GM21529 (cell line): ENCODE measurements at regions not wholly inside any gene's neighbourhood (a gene's known extent, or its start where the extent isn't known, plus 50 kb on each side); places are given as distances from the start of the nearest gene placed in this dataset.

Experiments used
- ATAC-seq: cut with Tn5 transposase; IDR thresholded peaks from one replicate; pipeline ENCODE4 v1.9.1; 2021; ENCODE audit not compliant: unreplicated experiment

GRCh38 chr18:45298986-45299385 is 316.3 kb upstream of the SLC14A2 start:
- ATAC-seq, result no peak

- no peak for ATAC-seq
Observed at GRCh38 chr18:45303026-45303425, 312.2 kb upstream of the SLC14A2 start.

DNA sequence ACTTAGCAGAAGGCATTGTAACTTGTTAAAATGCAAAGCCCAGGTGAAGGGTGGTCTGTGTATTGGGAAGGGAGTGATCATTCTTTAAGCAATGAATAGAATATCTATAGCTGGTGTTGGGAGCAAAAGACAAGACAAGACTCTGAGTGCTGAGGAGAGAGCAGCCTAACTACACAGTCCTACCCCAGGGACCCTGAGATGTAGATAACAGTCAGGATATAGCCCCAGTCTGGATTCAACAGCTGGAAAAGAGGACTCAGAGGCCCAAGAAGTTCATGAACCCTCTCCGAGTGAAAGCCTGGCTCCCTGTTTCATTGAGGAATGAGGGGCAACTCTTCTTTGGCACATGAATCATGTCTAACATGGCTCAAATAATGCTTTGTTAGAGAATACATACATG is 310.7 kb upstream of the SLC14A2 start:
- ATAC-seq, result no peak

DNA sequence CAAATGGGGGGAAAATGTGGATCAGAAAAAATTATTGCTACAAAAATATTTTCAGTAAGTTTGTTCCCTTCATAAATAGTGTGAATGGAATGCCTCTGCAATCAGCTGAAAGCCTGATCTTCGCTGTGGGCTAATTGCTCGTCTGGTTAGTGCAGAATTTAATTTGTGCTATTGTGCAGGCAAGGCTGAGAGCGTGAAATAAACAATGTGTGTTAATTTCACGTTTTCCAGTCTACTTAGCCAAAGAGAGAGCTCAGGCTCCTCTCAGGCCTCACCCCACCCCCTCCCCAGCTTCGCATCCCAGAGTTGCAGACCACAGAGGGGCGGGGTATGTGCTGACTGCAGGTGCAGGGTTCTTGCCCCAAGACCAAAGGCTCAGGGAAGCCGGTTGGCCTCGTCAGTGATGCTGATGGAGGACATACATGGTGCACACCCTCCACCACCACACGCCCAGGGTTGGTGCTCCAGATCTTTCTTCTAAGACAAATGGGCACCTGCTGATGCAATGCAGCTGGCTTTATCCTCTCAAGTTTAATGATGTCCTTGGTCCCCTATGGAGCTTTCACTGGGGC is 302.6 kb upstream of the SLC14A2 start:
- no peak for ATAC-seq

DNA sequence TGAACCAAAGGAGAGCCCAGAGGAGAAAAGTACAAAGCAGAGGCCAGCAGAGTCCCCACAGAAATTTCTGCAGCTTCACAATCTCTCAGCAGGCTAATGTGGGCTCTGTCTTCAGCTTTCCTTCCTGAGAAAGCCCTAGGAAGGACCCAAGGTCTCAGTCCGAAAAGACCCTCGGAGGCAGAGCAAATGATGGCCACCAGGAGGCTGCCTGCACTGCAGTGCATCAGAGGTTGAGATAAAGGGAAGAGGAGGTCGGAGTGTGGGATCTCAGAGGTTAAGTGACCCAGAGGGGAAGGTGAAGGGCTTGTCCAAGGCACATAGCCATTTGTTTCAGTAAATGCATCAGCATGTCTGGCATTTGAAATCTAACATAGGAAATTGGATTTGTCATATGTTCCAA is 299.1 kb upstream of the SLC14A2 start:
- no peak for ATAC-seq

DNA sequence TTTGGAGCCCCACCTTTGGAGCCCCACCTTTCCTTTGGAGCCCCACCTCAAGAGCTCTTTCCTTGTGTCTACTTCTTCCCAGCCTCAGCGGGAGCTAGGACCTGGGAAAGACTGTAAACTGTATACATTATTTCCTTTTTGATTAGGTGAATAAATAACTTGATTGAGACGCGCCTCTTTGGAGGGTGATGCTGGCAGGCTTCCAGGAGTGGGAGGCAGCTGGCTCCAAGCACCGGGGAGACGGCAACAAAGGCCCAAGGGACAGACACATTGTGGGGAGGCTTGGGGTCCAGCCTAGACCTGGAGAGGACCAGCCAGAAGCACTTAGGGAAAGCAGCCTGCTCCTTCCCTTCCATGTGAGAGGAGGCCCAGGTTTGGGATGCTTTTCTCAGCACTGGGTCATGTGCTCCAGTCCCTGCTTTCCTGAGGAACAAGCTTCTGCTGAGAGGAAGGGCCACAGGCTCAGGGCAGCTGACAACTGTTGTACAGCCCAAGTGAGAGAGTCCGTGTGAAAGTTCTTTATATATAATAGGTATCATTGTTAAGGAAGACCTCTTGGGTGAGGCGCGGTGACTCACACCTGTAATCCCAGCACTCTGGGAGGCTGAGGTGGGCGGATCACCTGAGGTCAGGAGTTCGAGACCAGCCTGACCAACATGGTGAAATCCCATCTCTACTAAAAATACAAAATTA is 297.2 kb upstream of the SLC14A2 start:
- no peak for ATAC-seq

- no peak for ATAC-seq
Observed at GRCh38 chr18:45320724-45321123, 294.6 kb upstream of the SLC14A2 start.

- ATAC-seq, result no peak
Observed at GRCh38 chr18:45321520-45321919, 293.8 kb upstream of the SLC14A2 start.

GRCh38 chr18:45322343-45322742 is 292.9 kb upstream of the SLC14A2 start:
- ATAC-seq, result no peak

GRCh38 chr18:45324101-45324494 is 291.2 kb upstream of the SLC14A2 start:
- ATAC-seq, result no peak

- ATAC-seq, result no peak
Observed at GRCh38 chr18:45324495-45325113, 290.7 kb upstream of the SLC14A2 start.

DNA sequence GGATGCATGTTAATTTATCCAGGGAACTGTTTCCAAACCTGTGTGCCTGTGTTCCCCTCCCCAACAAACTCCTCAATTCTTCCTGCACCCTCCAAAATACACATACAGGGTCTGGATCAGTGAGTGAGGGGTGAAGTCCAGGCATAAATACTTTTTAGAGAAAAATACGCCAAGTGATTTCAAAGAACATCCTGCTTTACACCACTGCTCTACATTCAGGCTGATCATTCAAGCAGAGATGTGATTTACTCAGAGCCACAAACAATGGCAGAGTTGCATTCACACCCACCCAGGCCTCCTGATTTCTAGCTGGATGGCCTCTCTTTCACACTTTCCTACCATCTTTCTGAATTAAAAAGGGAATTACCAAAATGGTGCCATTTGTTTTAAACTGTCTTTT is 289.5 kb upstream of the SLC14A2 start:
- no peak for ATAC-seq

- no peak for ATAC-seq
Observed at GRCh38 chr18:45326505-45326904, 288.8 kb upstream of the SLC14A2 start.

GRCh38 chr18:45328296-45328695 is 287.0 kb upstream of the SLC14A2 start:
- ATAC-seq, result no peak

- no peak for ATAC-seq
Observed at GRCh38 chr18:45328811-45329210, 286.5 kb upstream of the SLC14A2 start.

DNA sequence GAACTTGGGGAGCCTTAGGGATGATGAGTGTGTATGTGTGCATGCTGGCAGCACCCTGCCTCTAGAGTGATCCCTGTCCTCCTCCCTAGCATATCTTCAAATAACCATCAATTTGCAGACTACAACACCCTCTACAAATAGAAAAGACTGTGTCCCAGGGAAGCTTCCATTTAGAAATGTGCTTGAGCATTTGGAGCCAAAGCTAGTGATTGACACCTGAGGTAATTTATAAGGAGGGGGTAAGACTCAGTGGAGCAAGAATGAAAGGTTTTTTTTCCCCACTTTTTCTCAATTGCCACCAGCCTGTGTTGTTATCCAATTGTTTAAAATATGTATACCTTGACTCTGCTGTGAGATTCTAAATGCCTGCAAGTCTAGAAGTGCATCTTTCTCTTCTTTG is 286.0 kb upstream of the SLC14A2 start:
- no peak for ATAC-seq

- ATAC-seq, result no peak
Observed at GRCh38 chr18:45330170-45330594, 285.1 kb upstream of the SLC14A2 start.

DNA sequence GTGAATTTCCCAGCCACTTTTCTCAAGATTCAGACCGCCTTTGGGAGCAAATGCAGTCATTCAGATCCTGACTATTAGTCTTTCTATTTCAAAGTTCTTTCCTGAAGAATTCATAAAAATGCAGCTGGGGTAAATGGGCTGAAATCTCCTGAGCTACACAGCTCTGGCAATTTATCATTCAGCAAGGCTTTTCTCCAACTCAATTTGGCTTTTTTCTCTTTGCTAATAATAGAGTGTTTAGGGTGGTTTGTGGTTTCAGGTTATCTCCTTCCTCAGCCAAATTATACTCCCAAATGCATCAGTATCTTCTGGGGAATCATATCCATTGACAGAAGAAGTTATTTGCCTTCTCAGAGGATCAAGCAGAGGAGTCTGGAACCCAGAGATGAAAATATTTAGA is 282.4 kb upstream of the SLC14A2 start:
- ATAC-seq, result no peak

DNA sequence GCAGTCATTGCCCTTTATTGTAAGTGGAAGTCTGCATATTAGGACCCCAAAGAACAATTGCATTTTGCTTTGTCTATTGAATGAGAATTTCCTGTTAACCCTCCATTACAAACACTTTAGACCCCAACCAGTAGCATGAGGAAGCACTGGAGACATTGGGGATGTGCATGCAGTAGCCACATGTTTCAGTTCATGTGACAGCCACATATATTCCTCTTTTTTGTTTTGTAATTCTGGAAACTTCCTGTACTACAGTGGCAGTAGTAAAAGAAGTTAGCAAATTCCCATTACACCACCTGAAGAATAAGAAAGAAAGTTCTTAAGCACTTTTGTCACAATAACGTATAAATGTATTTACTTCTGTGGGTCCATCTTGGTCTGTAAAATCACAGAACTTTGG is 281.1 kb upstream of the SLC14A2 start:
- no peak for ATAC-seq

DNA sequence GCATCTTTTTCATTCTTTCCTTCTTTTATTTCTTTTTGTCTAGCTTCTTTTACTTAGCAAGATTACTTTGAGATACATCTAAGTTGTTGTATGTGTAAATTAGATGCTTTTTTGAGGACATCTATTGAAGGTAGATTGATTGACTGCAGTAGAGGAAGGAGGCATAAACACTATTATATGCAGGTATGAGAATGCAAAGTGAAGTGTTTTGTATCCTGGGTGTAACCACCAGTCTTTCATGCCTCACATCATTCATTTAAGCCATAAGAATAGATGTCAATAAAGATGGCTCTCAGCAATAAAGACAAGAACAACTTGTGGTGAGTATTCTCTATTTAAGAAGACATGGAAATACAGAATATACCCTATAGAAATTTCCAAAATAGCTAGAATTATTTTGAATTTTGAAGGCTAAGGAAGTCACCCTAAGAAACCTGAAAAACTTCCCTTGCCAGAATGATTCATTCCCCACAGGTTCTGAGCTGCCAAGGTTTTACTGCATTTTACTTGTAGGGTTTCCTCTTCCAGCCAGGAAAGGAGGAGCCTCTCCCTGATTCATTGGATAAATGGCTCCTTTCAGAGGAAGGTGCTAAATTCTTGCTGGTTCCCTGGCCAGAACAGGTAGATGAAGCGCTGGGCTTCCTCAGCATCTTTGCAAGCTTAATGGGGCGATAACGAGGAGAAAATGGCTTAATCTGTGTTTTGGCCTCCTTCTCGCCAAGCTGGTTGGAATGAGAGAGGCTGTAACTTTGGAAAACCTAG is 279.8 kb upstream of the SLC14A2 start:
- no peak for ATAC-seq

GRCh38 chr18:45336448-45336847 is 278.8 kb upstream of the SLC14A2 start:
- no peak for ATAC-seq

DNA sequence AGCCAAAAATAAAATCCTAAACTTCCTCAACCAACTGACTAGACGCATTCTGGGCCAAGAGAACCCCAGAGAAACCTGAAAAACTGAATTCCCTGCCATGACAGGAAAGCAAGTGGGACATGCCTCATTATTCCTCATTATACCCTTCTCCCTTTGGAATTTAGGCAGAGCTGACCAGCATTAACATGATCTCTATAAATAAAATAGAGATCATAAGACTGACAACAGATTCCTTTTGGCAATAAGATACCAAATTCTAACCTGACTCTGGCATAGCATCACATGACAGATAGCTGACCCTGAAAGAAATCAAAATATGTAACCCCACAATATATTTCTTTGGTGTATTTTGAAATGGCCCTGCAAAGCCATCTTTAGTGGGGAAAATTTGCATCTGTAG is 277.8 kb upstream of the SLC14A2 start:
- ATAC-seq, result no peak
